GM12864 (cell line): ENCODE measurements at regions not wholly inside any gene's neighbourhood (a gene's known extent, or its start where the extent isn't known, plus 50 kb on each side); places are given as distances from the start of the nearest gene placed in this dataset.

Source experiments
- DNase-seq: peaks from one replicate; pipeline ENCODE4 v3.0.0-alpha.2; 2011; ENCODE audit warnings: low read depth
- H3K4me3 ChIP-seq: 2 replicates; pipeline ENCODE4 v1.5.1; 2011; ENCODE audit warnings: mild to moderate bottlenecking, low read depth, low read length, control low read depth
- TF ChIP-seq, protein P1 (sequence below): IDR thresholded peaks from 2 replicates; pipeline ENCODE4 v1.5.1; 2011; ENCODE audit warnings: low read depth, mild to moderate bottlenecking, moderate library complexity, low read length, control low read depth, inconsistent platforms; ENCODE audit errors: missing control alignments

DNA sequence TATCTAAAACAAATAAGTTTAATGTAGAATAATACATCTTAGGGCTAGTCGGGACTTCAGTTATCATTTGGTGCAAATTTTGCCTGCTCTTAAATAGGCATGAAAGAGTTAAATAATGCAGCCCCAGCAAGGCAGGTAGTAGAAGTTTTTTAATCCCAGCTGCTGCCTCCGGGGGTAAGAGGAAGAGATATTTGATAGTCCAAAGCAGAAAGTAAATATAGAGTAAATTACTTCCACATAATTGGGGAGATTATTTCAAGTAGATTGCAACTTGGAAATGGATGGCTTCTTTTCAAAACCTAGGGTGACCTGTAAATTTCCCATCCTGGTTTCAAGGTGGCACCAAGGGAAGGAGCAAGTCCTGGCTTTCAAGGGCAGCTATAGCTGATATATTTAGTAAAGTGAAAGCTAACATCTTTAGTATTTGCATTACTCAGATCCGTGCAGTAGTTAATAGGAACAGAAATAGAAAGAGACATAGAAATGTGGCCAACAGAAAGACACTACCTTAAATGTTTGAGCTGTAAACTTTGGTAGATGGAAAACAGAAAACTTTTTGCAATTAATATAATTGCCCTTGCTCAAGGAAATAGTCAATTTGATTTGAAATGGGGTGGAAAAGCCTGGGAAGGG, 109.1 kb downstream of the LMO4 start:
- H3K4me3 ChIP-seq: no peak overlapping the region
- TF ChIP-seq, protein P1, sequence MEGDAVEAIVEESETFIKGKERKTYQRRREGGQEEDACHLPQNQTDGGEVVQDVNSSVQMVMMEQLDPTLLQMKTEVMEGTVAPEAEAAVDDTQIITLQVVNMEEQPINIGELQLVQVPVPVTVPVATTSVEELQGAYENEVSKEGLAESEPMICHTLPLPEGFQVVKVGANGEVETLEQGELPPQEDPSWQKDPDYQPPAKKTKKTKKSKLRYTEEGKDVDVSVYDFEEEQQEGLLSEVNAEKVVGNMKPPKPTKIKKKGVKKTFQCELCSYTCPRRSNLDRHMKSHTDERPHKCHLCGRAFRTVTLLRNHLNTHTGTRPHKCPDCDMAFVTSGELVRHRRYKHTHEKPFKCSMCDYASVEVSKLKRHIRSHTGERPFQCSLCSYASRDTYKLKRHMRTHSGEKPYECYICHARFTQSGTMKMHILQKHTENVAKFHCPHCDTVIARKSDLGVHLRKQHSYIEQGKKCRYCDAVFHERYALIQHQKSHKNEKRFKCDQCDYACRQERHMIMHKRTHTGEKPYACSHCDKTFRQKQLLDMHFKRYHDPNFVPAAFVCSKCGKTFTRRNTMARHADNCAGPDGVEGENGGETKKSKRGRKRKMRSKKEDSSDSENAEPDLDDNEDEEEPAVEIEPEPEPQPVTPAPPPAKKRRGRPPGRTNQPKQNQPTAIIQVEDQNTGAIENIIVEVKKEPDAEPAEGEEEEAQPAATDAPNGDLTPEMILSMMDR: no peak
- no peak for DNase-seq

DNA sequence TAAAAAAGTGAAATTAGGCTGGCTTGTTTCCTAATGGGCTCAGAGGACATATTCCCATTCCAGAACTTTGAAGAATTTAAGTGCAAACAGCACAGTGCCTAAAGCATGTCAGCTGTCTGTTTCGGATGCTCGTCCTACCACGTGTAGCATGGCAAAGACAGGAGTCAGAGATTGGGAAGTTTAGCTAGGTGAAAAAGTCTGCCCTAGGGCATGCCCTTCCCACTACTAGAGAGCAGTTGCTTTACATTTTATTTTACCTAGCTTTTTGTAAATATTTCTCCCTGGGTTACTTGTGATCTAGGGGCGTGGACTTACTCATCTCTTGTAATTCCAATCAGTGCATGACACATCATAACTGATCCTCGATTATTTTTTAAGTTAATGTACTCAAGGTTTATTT, 111.1 kb downstream of the LMO4 start:
- no peak overlapping the region for H3K4me3 ChIP-seq
- DNase-seq: no peak
- TF ChIP-seq, protein P1: no peak

DNA sequence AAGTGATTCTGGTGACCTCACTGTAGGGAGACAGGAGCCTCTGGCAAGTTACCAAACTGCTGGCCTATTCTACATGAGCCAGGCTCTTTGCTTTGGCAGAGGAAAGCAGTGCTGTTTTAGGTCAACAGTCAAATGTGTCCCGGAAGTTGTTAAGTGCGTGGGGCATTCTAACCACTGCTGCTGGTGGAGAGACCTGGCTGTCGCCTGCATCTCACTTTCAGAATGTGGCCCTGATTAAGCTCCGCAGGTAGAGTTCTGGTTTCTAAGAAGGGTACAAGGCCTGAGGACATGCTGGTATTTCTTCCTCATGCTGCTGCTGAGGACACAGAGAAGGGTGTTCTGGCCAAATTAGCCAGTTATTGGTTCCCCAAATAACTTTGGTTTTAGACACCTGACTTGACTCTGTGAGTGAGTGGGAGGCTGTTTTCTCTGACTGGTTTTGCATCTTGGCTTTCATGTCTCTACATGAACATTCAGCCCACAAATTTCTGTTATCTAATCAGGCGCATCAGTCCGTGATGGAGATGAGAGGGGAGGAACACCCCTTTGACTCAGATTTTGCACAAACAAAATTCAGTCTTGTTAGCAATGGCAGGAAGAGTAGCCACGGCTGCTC, 120.8 kb downstream of the LMO4 start:
- peak; percentile 97 for DNase-seq
- TF ChIP-seq, protein P1: no peak
- H3K4me3 ChIP-seq: peak overlapping the region; percentile 33; the same call in 1 of the 2 replicates

DNA sequence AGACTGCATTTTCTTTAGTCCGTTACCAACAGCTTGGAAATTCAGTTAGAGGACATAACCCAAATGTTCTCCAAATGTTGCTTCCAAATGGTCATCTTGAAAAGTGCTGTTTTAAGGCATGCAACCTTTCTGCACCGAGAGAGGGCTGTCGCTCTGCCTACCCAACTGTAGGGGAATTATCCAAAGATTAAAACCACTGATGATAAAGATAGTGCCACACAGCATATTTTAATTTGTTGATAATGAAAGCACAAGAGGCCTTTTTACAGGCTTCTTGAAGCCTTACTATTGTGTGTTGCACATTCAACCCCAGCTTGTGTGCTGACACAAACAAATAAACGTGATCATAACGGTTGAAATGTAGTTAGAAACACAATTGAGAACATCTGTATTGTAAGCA, 121.5 kb downstream of the LMO4 start:
- TF ChIP-seq, protein P1: no peak
- H3K4me3 ChIP-seq: peak overlapping the region; percentile 33; the same call in 1 of the 2 replicates
- DNase-seq: no peak

DNA sequence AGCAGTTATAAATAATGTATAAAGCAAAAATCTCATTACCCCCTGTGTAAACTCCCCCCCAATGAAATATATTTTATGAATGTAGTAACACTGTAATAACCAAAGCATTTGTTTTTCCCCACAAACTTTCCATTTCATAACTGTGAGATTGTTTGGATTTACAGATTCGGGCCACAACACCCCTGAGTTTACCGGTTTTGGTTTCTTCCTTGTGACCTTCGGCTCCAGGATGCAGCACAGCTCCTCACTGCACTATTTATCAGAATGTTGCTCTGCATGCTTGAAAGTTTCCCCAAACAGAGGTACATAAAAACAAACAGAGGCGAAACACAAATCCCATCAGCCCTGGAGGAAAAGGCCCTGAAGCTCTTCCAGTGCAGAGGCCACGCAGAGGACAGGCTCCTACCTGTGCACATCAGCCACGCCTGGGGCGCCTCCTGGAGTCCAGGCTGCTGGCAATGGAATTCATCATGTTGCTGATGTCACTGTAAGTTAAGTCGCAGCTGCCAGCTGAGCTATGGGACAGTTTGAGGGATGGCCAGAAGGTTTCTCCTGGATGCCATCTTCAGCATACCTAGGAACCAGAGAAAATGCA, 122.0 kb downstream of the LMO4 start:
- DNase-seq: no peak
- TF ChIP-seq, protein P1: peak; percentile 43
- H3K4me3 ChIP-seq: peak overlapping the region; percentile 44

DNA sequence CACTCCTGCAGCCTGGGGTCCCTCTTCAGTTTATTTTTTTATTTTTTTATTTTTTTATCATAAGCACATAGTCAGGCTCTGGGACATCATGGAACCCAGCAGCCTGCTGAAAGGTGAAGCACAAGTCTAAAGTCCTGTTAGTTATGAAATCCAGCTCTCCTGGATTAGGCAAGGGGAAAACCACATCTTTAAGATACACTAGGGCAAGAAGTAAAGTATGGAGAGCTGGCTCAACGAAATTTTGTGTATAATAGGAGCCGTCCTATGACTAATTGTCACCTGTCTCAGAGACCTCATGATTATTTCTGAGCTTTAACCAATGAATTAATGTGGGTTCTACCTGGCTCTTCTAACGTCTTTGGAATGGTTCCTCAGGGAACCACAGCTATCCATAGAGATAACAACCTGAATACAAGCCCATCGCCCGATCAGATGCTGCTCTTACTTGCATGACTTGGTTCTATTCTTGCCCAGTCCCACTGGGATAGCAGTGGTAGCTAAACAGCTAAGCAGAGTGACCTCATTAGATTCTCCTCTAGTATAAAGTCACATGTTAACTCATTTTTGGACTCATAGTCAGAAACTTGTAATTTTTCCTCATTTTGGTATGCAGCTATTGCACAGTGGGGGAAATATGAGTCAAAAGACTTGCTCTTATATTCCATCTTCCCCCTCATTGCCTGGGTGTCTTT, 122.7 kb downstream of the LMO4 start:
- TF ChIP-seq, protein P1: no peak
- no peak overlapping the region for H3K4me3 ChIP-seq
- DNase-seq: no peak
